ENCODE measurements at regions not wholly inside any gene's neighbourhood (a gene's known extent, or its start where the extent isn't known, plus 50 kb on each side); places are given as distances from the start of the nearest gene placed in this dataset.

DNA sequence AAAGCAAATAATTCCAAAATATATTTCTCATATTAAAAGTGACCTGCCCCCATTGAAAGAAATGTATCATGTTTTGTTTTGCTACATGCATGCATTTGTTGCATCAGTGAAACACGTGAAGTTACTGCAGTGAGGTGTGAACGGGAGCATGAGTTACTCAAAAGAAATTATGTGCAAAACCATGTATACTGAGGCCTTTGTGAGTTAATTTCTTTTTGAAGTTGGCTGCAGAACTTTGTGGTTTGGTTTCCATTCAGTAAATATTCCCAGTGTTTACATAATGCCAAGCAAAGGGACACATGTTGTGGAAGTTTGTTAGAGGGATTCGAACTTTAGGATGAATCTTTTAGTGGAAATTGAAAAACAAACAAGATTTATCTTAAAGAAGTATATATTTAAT is 619.4 kb upstream of the ADAMTS5 start:
- Histone ChIP-seq H3K36me3 (ENCODE audit: control insufficient read depth, insufficient read depth, low read length) (no peaks in the 10 kb centered on the region), H3K9me3 (no peaks in the 10 kb centered on the region), H3K27me3 (replicated peaks; ENCODE audit: control insufficient read depth, insufficient read depth, low read length) (no peaks in the 10 kb centered on the region), H3K4me1 (no peaks in the 10 kb centered on the region), H3K4me3 (ENCODE audit: low read depth, low read length) (no peak overlapping the region)
- H3K27ac Mint-ChIP-seq (ENCODE audit: unreplicated experiment), result no peak overlapping the region
- TF ChIP-seq, protein P1, sequence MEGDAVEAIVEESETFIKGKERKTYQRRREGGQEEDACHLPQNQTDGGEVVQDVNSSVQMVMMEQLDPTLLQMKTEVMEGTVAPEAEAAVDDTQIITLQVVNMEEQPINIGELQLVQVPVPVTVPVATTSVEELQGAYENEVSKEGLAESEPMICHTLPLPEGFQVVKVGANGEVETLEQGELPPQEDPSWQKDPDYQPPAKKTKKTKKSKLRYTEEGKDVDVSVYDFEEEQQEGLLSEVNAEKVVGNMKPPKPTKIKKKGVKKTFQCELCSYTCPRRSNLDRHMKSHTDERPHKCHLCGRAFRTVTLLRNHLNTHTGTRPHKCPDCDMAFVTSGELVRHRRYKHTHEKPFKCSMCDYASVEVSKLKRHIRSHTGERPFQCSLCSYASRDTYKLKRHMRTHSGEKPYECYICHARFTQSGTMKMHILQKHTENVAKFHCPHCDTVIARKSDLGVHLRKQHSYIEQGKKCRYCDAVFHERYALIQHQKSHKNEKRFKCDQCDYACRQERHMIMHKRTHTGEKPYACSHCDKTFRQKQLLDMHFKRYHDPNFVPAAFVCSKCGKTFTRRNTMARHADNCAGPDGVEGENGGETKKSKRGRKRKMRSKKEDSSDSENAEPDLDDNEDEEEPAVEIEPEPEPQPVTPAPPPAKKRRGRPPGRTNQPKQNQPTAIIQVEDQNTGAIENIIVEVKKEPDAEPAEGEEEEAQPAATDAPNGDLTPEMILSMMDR (IDR thresholded peaks at IDR 0.05; ENCODE audit: insufficient read depth in 1 of 2, low read depth in 1 of 2, low read length in 1 of 2, severe bottlenecking in 1 of 2, unreplicated experiment in 1 of 2), result no peak
- intact Hi-C loops (cut with micrococcal nuclease; ENCODE audit: unreplicated experiment), result no loop called here
- ChIA-PET POLR2A (no interaction called here), CTCF (no interaction called here)
- DNase-seq, result no peak
- H3K36me3 Mint-ChIP-seq (ENCODE audit: insufficient read depth, unreplicated experiment), result no peaks in the 10 kb centered on the region
- H3K9me3 Mint-ChIP-seq (ENCODE audit: unreplicated experiment), result no peaks in the 10 kb centered on the region
- H3K4me1 Mint-ChIP-seq (ENCODE audit: low read depth, unreplicated experiment), result no peaks in the 10 kb centered on the region
- no peak overlapping the region for H3K4me3 Mint-ChIP-seq (ENCODE audit: unreplicated experiment)
- no TSS peak for BruUV-seq (replicated peaks)
- peaks cover 6% of the 10 kb centered on the region for H3K27me3 Mint-ChIP-seq (ENCODE audit: insufficient read depth, unreplicated experiment)

DNA sequence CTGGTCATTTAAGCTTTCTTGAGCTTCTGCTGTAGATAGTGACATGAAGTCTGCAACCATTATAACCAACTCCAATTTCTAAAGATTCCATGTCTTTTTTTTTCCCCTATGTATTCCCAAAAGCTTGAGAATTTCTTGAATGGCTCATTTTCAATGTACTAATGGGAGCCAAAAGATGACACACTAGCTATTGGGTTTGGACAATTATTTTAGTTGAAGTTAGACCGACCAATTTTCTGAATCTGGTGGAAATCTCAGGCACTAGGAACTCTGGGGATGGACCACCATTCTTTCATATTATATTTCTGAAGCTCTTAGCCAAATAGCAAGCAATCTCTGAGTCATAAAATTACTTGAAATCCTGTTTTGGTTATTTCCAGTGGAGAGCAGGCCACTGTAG is 617.4 kb upstream of the ADAMTS5 start:
- Mint-ChIP-seq H3K4me3 (ENCODE audit: unreplicated experiment) (no peak overlapping the region), H3K36me3 (ENCODE audit: insufficient read depth, unreplicated experiment) (no peaks in the 10 kb centered on the region), H3K9me3 (ENCODE audit: unreplicated experiment) (no peaks in the 10 kb centered on the region), H3K27me3 (ENCODE audit: insufficient read depth, unreplicated experiment) (peaks cover 6% of the 10 kb centered on the region), H3K4me1 (ENCODE audit: low read depth, unreplicated experiment) (no peaks in the 10 kb centered on the region), H3K27ac (ENCODE audit: unreplicated experiment) (no peak overlapping the region)
- no peak for DNase-seq
- no peaks in the 10 kb centered on the region for H3K9me3 ChIP-seq
- ChIA-PET CTCF (no interaction called here), POLR2A (no interaction called here)
- intact Hi-C loops (cut with micrococcal nuclease; ENCODE audit: unreplicated experiment), result no loop called here
- no TSS peak for BruUV-seq (replicated peaks)
- H3K27me3 ChIP-seq (replicated peaks; ENCODE audit: control insufficient read depth, insufficient read depth, low read length), result no peaks in the 10 kb centered on the region
- no peak overlapping the region for H3K4me3 ChIP-seq (ENCODE audit: low read depth, low read length)
- TF ChIP-seq, protein P1 (IDR thresholded peaks at IDR 0.05; ENCODE audit: insufficient read depth in 1 of 2, low read depth in 1 of 2, low read length in 1 of 2, severe bottlenecking in 1 of 2, unreplicated experiment in 1 of 2), result no peak
- H3K36me3 ChIP-seq (ENCODE audit: control insufficient read depth, insufficient read depth, low read length), result no peaks in the 10 kb centered on the region
- no peaks in the 10 kb centered on the region for H3K4me1 ChIP-seq

DNA sequence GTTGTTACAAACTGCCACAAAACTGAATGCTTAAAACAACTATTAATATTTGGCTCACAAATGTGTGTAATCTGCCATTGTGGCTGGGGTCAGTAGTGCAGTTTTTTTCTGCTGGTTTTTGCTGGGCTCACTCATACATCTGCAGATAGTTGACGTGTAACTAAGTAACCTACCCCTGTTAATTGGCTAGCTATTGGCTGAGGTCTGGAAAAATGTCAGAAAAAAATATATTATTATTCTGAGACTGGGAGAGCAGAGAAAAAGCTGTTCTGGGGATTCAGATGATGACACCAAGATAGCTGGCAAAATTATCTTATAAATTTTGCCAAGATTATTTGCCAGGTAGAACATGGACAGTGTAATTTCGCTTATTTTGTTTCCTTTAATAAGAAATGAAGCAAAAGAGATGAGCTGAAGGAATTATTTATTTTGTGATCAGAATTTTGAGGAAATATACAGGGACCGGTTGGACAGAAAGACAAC is 616.1 kb upstream of the ADAMTS5 start:
- TF ChIP-seq, protein P1 (IDR thresholded peaks at IDR 0.05; ENCODE audit: insufficient read depth in 1 of 2, low read depth in 1 of 2, low read length in 1 of 2, severe bottlenecking in 1 of 2, unreplicated experiment in 1 of 2), result no peak
- ChIA-PET POLR2A (no interaction called here), CTCF (no interaction called here)
- Mint-ChIP-seq H3K27ac (ENCODE audit: unreplicated experiment) (no peak overlapping the region), H3K27me3 (ENCODE audit: insufficient read depth, unreplicated experiment) (no peaks in the 10 kb centered on the region), H3K4me3 (ENCODE audit: unreplicated experiment) (no peak overlapping the region), H3K4me1 (ENCODE audit: low read depth, unreplicated experiment) (no peaks in the 10 kb centered on the region), H3K36me3 (ENCODE audit: insufficient read depth, unreplicated experiment) (no peaks in the 10 kb centered on the region), H3K9me3 (ENCODE audit: unreplicated experiment) (no peaks in the 10 kb centered on the region)
- Histone ChIP-seq H3K9me3 (no peaks in the 10 kb centered on the region), H3K27me3 (replicated peaks; ENCODE audit: control insufficient read depth, insufficient read depth, low read length) (no peaks in the 10 kb centered on the region), H3K36me3 (ENCODE audit: control insufficient read depth, insufficient read depth, low read length) (no peaks in the 10 kb centered on the region), H3K4me1 (no peaks in the 10 kb centered on the region), H3K4me3 (ENCODE audit: low read depth, low read length) (no peak overlapping the region)
- no TSS peak for BruUV-seq (replicated peaks)
- intact Hi-C loops (cut with micrococcal nuclease; ENCODE audit: unreplicated experiment), result no loop called here
- no peak for DNase-seq

All from Caco-2 (cell line).